OCI-LY1 (cell line): ENCODE measurements at regions not wholly inside any gene's neighbourhood (a gene's known extent, or its start where the extent isn't known, plus 50 kb on each side); places are given as distances from the start of the nearest gene placed in this dataset.

Experiments used
- H2AFZ ChIP-seq: fragments of 200-600 bp; sonication (generic), shearing (Covaris generic); 2 replicates; pipeline ENCODE4 v1.6.0; 2014; ENCODE audit warnings: antibody characterized with exemption, mild to moderate bottlenecking, low read length
- H3F3A ChIP-seq: fragments of 200-600 bp; sonication (generic), shearing (Covaris generic); 2 replicates; pipeline ENCODE4 v1.6.0; 2014; ENCODE audit warnings: mild to moderate bottlenecking, antibody characterized with exemption, low read length, moderate library complexity; ENCODE audit not compliant: insufficient read depth
- H3K27ac ChIP-seq: fragments of 200-600 bp; sonication (generic); 2 replicates; pipeline ENCODE4 v1.5.1; 2014; ENCODE audit warnings: low read length, mixed run types, mild to moderate bottlenecking, low read depth; ENCODE audit not compliant: poor library complexity, severe bottlenecking
- H3K27me3 ChIP-seq: fragments of 200-600 bp; sonication (generic); 2 replicates; pipeline ENCODE4 v1.6.0; 2014; ENCODE audit warnings: antibody characterized with exemption, mild to moderate bottlenecking, low read length, moderate library complexity; ENCODE audit not compliant: insufficient read depth
- H3K36me3 ChIP-seq: fragments of 200-600 bp; sonication (generic); 2 replicates; pipeline ENCODE4 v1.6.1; 2014; ENCODE audit warnings: mild to moderate bottlenecking, antibody characterized with exemption, low read length, moderate library complexity, mixed read lengths; ENCODE audit not compliant: insufficient read depth
- H3K4me1 ChIP-seq: fragments of 200-600 bp; sonication (generic); 2 replicates; pipeline ENCODE4 v1.5.1; 2014; ENCODE audit warnings: mild to moderate bottlenecking, low read length, moderate library complexity; ENCODE audit not compliant: insufficient read depth, severe bottlenecking
- H3K4me2 ChIP-seq: fragments of 200-600 bp; sonication (generic), shearing (Covaris generic); 2 replicates; pipeline ENCODE4 v1.6.1; 2014; ENCODE audit warnings: low read length
- H3K4me3 ChIP-seq: fragments of 200-600 bp; sonication (generic); 2 replicates; pipeline ENCODE4 v1.5.1; 2014; ENCODE audit warnings: low read length, low read depth, mild to moderate bottlenecking, mixed read lengths; ENCODE audit not compliant: poor library complexity, severe bottlenecking
- H3K79me2 ChIP-seq: fragments of 200-600 bp; shearing (Covaris generic); 2 replicates; pipeline ENCODE4 v1.6.1; 2016; ENCODE audit warnings: mixed run types, low read length, mixed read lengths; ENCODE audit not compliant: insufficient read depth
- H3K9ac ChIP-seq: fragments of 200-600 bp; sonication (generic), shearing (Covaris generic); 2 replicates; pipeline ENCODE4 v1.6.1; 2014; ENCODE audit warnings: mild to moderate bottlenecking, low read length, mixed read lengths
- H3K9me2 ChIP-seq: fragments of 200-600 bp; sonication (generic), shearing (Covaris generic); 2 replicates; pipeline ENCODE4 v1.6.1; 2014; ENCODE audit warnings: low read depth, mild to moderate bottlenecking, low read length, mixed read lengths
- H3K9me3 ChIP-seq: fragments of 200-600 bp; shearing (Covaris generic); 2 replicates; pipeline ENCODE4 v1.6.1; 2014; ENCODE audit warnings: low read length, mixed read lengths
- H4K20me1 ChIP-seq: fragments of 200-600 bp; sonication (generic), shearing (Covaris generic); 2 replicates; pipeline ENCODE4 v1.6.0; 2016; ENCODE audit warnings: mild to moderate bottlenecking, low read length; ENCODE audit not compliant: insufficient read depth
- CTCF ChIP-seq: fragments of 200-600 bp; sonication (generic), shearing (Covaris generic); IDR thresholded peaks from 2 replicates; pipeline ENCODE4 v1.5.1; 2017; ENCODE audit warnings: mild to moderate bottlenecking, antibody characterized with exemption, low read length, moderate library complexity, mixed read lengths
- EZH2 ChIP-seq: fragments of 200-600 bp; sonication (generic), shearing (Covaris generic); IDR thresholded peaks from 2 replicates; pipeline ENCODE4 v1.8.0; 2017; ENCODE audit warnings: borderline replicate concordance, mixed run types, mild to moderate bottlenecking, antibody characterized with exemption, low read length, moderate library complexity, mixed read lengths

GRCh38 chr10:123297175-123297574 is 143.0 kb downstream of the BUB3 start:
- Histone ChIP-seq H3K9ac (no peak overlapping the region), H3K9me2 (no peaks in the 10 kb centered on the region), H3K4me3 (no peak overlapping the region), H3K9me3 (0 out of 2 replicates have a peak, but pooled peaks cover 2% of the 10 kb centered on the region), H3K27me3 (no peaks in the 10 kb centered on the region), H3K36me3 (no peaks in the 10 kb centered on the region), H4K20me1 (no peaks in the 10 kb centered on the region), H3K27ac (no peak overlapping the region), H3K79me2 (no peaks in the 10 kb centered on the region), H3K4me2 (no peak overlapping the region), H3K4me1 (no peaks in the 10 kb centered on the region), H3F3A (no peaks in the 10 kb centered on the region), H2AFZ (no peak overlapping the region)
- TF ChIP-seq CTCF, result no peak
- TF ChIP-seq EZH2, result no peak

- Histone ChIP-seq H4K20me1 (no peaks in the 10 kb centered on the region), H3K27ac (no peak overlapping the region)
Observed at GRCh38 chr10:123298583-123298982, 144.4 kb downstream of the BUB3 start.

GRCh38 chr10:123299598-123299997 is 145.4 kb downstream of the BUB3 start:
- Histone ChIP-seq H3K27ac (no peak overlapping the region), H4K20me1 (no peaks in the 10 kb centered on the region), H3K27me3 (no peaks in the 10 kb centered on the region), H3K9me3 (0 out of 2 replicates have a peak, but pooled peaks cover 2% of the 10 kb centered on the region), H3K79me2 (no peaks in the 10 kb centered on the region), H3K4me1 (no peaks in the 10 kb centered on the region), H3K4me3 (no peak overlapping the region), H3K9me2 (no peaks in the 10 kb centered on the region), H2AFZ (no peak overlapping the region), H3F3A (no peaks in the 10 kb centered on the region), H3K36me3 (no peaks in the 10 kb centered on the region), H3K4me2 (no peak overlapping the region), H3K9ac (no peak overlapping the region)
- TF ChIP-seq CTCF (no peak), EZH2 (no peak)

More at GRCh38 chr10:123298583-123298982, 144.4 kb downstream of the BUB3 start:
- Histone ChIP-seq H3K27me3 (no peaks in the 10 kb centered on the region), H3K79me2 (no peaks in the 10 kb centered on the region), H2AFZ (no peak overlapping the region), H3K36me3 (no peaks in the 10 kb centered on the region), H3K9me3 (0 out of 2 replicates have a peak, but pooled peaks cover 2% of the 10 kb centered on the region), H3K9me2 (no peaks in the 10 kb centered on the region), H3K4me3 (no peak overlapping the region), H3K4me2 (no peak overlapping the region), H3F3A (no peaks in the 10 kb centered on the region), H3K4me1 (no peaks in the 10 kb centered on the region), H3K9ac (no peak overlapping the region)
- TF ChIP-seq CTCF (no peak), EZH2 (no peak)
